ENCODE measurements at regions not wholly inside any gene's neighbourhood (a gene's known extent, or its start where the extent isn't known, plus 50 kb on each side); places are given as distances from the start of the nearest gene placed in this dataset.

GRCh38 chr16:59654455-59654854 is 920.3 kb upstream of the GOT2 start:
- TF ChIP-seq CTCF (IDR thresholded peaks at IDR 0.05), result no peak
- no peak for TF ChIP-seq POLR2A (IDR thresholded peaks at IDR 0.05)

Data from uterus (tissue), 2 donors.